A673 (cell line): ENCODE measurements at regions not wholly inside any gene's neighbourhood (a gene's known extent, or its start where the extent isn't known, plus 50 kb on each side); places are given as distances from the start of the nearest gene placed in this dataset.

Experiments
- EZH2 ChIP-seq: fragments of 200-600 bp; sonication (generic); IDR thresholded peaks from 2 replicates; pipeline ENCODE4 v1.6.1; 2017; ENCODE audit warnings: borderline replicate concordance, low read depth, mild to moderate bottlenecking, mixed read lengths, antibody characterized with exemption, low read length; ENCODE audit not compliant: poor library complexity, severe bottlenecking
- TF ChIP-seq, protein P1 (sequence below): fragments of 300-800, 200-600 bp; sonication (generic); conservative IDR thresholded peaks from 2 replicates; pipeline ENCODE4 v1.5.1; 2017; ENCODE audit warnings: low read depth, mild to moderate bottlenecking, antibody characterized with exemption, low read length, moderate library complexity, mixed read lengths

DNA sequence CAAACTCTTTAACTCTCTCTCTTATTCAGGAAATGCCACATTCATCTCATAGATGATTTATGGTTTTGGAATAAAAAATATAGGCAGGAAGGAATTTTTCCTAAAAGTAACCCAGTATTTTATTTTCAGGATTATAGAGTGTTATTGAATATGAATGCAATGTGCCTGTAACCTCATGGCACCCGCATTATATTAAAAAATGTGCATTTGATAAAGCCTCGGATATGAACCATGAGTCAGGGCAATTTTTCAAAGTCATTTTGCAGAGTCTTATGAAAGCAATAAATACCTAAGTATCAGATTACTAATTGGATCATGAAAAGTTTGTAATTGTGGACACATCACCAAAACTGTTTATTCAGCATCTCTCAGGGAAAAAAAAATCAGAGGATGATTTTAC lies 573.8 kb downstream of the TSN start:
- TF ChIP-seq EZH2: no peak
- TF ChIP-seq, protein P1, sequence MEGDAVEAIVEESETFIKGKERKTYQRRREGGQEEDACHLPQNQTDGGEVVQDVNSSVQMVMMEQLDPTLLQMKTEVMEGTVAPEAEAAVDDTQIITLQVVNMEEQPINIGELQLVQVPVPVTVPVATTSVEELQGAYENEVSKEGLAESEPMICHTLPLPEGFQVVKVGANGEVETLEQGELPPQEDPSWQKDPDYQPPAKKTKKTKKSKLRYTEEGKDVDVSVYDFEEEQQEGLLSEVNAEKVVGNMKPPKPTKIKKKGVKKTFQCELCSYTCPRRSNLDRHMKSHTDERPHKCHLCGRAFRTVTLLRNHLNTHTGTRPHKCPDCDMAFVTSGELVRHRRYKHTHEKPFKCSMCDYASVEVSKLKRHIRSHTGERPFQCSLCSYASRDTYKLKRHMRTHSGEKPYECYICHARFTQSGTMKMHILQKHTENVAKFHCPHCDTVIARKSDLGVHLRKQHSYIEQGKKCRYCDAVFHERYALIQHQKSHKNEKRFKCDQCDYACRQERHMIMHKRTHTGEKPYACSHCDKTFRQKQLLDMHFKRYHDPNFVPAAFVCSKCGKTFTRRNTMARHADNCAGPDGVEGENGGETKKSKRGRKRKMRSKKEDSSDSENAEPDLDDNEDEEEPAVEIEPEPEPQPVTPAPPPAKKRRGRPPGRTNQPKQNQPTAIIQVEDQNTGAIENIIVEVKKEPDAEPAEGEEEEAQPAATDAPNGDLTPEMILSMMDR: no peak
